T-helper 2 cell treated with Interferon-gamma antibody and Interleukin-4, amounts not matched to agents 5 μg/mL and 100 μg/mL, for 36 hours (primary cell): ENCODE measurements at regions not wholly inside any gene's neighbourhood (a gene's known extent, or its start where the extent isn't known, plus 50 kb on each side); places are given as distances from the start of the nearest gene placed in this dataset.
"Not testable (repeated sequence)": the region's sequence is repeated elsewhere in the genome, so short reads cannot be mapped to it uniquely, and the experiment has no call there.

Source experiments
- DNase-seq: peaks from one replicate; pipeline ENCODE4 v3.0.0; 2021; ENCODE audit warnings: low spot score
- H3K27ac Mint-ChIP-seq: one replicate; pipeline ENCODE4 v1.8.0; 2021; ENCODE audit warnings: mild to moderate bottlenecking, mixed read lengths
- H3K27me3 Mint-ChIP-seq: one replicate; pipeline ENCODE4 v1.8.0; 2021; ENCODE audit warnings: low read depth, mixed read lengths
- H3K36me3 Mint-ChIP-seq: one replicate; pipeline ENCODE4 v1.8.0; 2021; ENCODE audit warnings: low read depth, mixed read lengths
- H3K4me1 Mint-ChIP-seq: one replicate; pipeline ENCODE4 v1.8.0; 2021; ENCODE audit warnings: low read depth, mixed read lengths
- H3K4me3 Mint-ChIP-seq: one replicate; pipeline ENCODE4 v1.8.0; 2022; ENCODE audit warnings: mild to moderate bottlenecking, moderate library complexity, mixed read lengths
- H3K9me3 Mint-ChIP-seq: one replicate; pipeline ENCODE4 v1.8.0; 2021; ENCODE audit warnings: mixed read lengths

DNA sequence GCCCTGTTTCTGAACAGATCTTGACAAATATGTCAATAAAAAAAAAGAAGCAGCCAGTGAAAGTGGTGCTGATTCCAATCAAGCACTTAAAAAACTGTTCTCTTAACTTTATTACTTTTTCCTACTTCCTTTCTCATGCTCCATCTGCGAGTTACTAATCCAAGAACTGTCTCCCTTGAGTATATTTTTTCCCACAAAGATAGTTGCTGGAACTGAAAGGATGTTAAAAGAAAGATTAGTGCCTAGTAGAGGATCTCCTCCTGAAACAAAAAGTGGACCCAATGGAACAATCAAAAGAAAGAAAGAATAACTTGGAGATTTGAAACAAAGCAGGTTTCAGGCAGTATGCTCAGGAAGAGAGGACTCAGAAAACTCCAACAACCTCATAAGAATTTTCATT, 1034.8 kb downstream of the PCDH17 start:
- H3K27ac Mint-ChIP-seq = no peak overlapping the region
- no peaks in the 10 kb centered on the region for H3K27me3 Mint-ChIP-seq
- H3K4me1 Mint-ChIP-seq = no peaks in the 10 kb centered on the region
- H3K9me3 Mint-ChIP-seq = peaks cover 20% of the 10 kb centered on the region
- no peak for DNase-seq
- no peaks in the 10 kb centered on the region for H3K36me3 Mint-ChIP-seq
- no peak overlapping the region for H3K4me3 Mint-ChIP-seq

- Mint-ChIP-seq H3K27me3 (no peaks in the 10 kb centered on the region), H3K4me3 (no peak overlapping the region), H3K4me1 (no peaks in the 10 kb centered on the region), H3K27ac (no peak overlapping the region), H3K36me3 (no peaks in the 10 kb centered on the region), H3K9me3 (peaks cover 18% of the 10 kb centered on the region)
- DNase-seq = no peak
Measured at GRCh38 chr13:58667096-58667495, 1035.6 kb downstream of the PCDH17 start.

DNA sequence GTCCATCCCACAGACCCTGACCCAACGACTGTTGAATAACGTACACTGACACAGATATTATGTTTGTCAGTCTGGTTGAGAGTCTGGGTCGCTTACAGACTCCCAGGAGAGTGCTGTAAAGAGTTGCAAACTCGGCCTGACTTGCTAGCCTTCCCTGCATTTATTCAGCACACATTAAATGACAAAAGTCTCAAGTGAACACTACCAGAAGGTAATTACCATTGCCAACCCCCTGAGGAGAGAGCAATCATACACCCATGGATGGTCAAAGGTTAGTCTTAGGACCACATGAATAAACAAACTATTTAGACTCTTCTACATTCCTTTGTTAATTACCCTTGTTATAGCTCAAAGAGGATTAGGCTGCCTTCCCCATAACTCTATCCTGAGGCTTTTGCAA, 1048.6 kb downstream of the PCDH17 start:
- DNase-seq = no peak
- Mint-ChIP-seq H3K27ac (no peak overlapping the region), H3K4me1 (no peaks in the 10 kb centered on the region), H3K4me3 (no peak overlapping the region), H3K9me3 (peaks cover 29% of the 10 kb centered on the region), H3K27me3 (no peaks in the 10 kb centered on the region), H3K36me3 (no peaks in the 10 kb centered on the region)

DNA sequence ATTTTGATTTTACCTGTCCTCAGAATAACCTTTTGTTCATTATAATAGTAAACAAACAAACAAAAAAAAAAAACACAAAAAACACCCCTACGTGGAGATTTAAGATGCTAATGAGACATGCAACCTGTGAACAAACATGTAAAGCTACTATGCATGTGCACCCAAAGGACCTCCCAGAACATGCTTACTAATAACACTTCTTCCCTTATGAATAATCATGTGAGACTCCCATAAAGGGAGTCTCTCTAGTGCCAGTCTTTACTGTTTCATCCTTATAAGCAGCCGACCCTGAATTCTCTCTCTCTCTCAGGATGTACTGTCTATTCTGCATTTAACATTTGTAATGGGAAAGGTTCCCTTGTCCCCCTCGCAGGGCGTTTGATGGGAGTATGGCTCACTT, 1051.1 kb downstream of the PCDH17 start:
- H3K4me3 Mint-ChIP-seq = no peak overlapping the region
- H3K27me3 Mint-ChIP-seq = no peaks in the 10 kb centered on the region
- no peak overlapping the region for H3K27ac Mint-ChIP-seq
- peaks cover 37% of the 10 kb centered on the region for H3K9me3 Mint-ChIP-seq
- H3K4me1 Mint-ChIP-seq = no peaks in the 10 kb centered on the region
- no peaks in the 10 kb centered on the region for H3K36me3 Mint-ChIP-seq
- no peak for DNase-seq

GRCh38 chr13:58687148-58687547, 1055.6 kb downstream of the PCDH17 start:
- H3K36me3 Mint-ChIP-seq = no peaks in the 10 kb centered on the region
- no peaks in the 10 kb centered on the region for H3K4me1 Mint-ChIP-seq
- H3K27ac Mint-ChIP-seq = no peak overlapping the region
- H3K9me3 Mint-ChIP-seq = peaks cover 44% of the 10 kb centered on the region
- no peak for DNase-seq
- H3K27me3 Mint-ChIP-seq = no peaks in the 10 kb centered on the region
- no peak overlapping the region for H3K4me3 Mint-ChIP-seq

- Mint-ChIP-seq H3K27ac (no peak overlapping the region), H3K36me3 (no peaks in the 10 kb centered on the region), H3K27me3 (no peaks in the 10 kb centered on the region), H3K4me3 (no peak overlapping the region), H3K9me3 (peaks cover 31% of the 10 kb centered on the region), H3K4me1 (no peaks in the 10 kb centered on the region)
- DNase-seq = no peak
Measured at GRCh38 chr13:58698531-58698930, 1067.0 kb downstream of the PCDH17 start.

DNA sequence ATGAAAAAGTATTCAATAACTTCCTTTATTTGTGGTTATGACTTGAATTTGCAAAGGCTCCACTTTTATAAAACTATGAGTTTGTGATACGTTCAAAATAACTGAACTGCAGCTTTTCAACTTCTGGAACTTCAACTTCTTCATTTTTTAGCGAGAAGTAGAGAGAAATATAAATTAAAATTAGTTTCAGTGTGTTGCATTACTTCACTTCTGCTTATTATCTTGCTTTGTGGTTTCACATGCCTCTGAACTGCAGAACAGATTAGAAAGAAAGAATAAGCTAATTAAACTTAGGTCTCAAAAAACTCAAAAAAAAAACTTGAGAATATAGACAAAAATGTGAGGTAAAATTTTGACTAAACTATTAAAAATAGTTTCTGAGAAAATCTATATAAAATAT, 1073.4 kb downstream of the PCDH17 start:
- Mint-ChIP-seq H3K9me3 (peaks cover 29% of the 10 kb centered on the region), H3K36me3 (no peaks in the 10 kb centered on the region), H3K27me3 (no peaks in the 10 kb centered on the region), H3K4me3 (no peak overlapping the region), H3K4me1 (no peaks in the 10 kb centered on the region), H3K27ac (no peak overlapping the region)
- DNase-seq = no peak

GRCh38 chr13:58706421-58706820, 1074.9 kb downstream of the PCDH17 start:
- no peaks in the 10 kb centered on the region for H3K36me3 Mint-ChIP-seq
- H3K9me3 Mint-ChIP-seq = peaks cover 36% of the 10 kb centered on the region
- H3K27ac Mint-ChIP-seq = no peak overlapping the region

GRCh38 chr13:58712191-58712590, 1080.6 kb downstream of the PCDH17 start:
- no peak overlapping the region for H3K27ac Mint-ChIP-seq
- peaks cover 49% of the 10 kb centered on the region for H3K9me3 Mint-ChIP-seq
- DNase-seq = no peak
- H3K4me1 Mint-ChIP-seq = no peaks in the 10 kb centered on the region
- H3K36me3 Mint-ChIP-seq = no peaks in the 10 kb centered on the region
- no peaks in the 10 kb centered on the region for H3K27me3 Mint-ChIP-seq
- H3K4me3 Mint-ChIP-seq = no peak overlapping the region

More at GRCh38 chr13:58706421-58706820, 1074.9 kb downstream of the PCDH17 start:
- Mint-ChIP-seq H3K4me1 (no peaks in the 10 kb centered on the region), H3K27me3 (no peaks in the 10 kb centered on the region), H3K4me3 (no peak overlapping the region)
- no peak for DNase-seq

DNA sequence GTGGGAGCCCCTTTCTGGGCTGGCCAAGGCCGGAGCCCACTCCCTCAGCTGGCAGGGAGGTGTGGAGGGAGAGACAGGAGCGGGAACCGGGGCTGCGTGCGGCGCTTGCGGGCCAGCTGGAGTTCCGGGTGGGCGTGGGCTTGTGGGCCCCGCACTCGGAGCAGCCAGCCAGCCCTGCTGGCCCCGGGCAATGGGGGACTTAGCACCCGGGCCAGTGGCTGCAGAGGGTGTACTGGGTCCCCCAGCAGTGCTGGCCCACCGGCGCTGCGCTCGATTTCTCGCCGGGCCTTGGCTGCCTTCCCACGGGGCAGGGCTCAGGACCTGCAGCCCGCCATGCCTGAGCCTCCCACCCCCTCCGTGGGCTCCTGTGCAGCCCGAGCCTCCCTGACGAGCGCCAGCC, 1082.5 kb downstream of the PCDH17 start:
- not testable (repeated sequence) for H3K36me3 Mint-ChIP-seq, H3K27ac Mint-ChIP-seq

DNA sequence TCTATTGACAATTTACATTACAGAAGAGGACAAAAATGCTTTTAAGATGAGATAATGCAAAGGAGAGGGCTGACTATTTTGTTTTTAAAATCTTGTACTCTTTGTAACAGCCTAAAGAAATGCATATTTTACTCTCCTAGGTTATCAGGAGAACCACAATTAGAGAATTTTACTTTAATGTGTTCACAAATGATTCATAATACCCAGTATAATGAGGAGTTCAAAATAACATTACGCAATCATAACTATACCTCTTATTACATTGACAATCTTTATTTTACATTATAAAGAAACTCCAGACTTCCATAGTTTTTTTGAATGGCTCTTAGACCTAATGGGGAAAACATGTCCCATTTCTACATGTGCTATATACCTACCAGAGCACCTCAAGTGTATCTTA, 1089.7 kb downstream of the PCDH17 start:
- DNase-seq = no peak
- H3K4me1 Mint-ChIP-seq = no peaks in the 10 kb centered on the region
- no peaks in the 10 kb centered on the region for H3K27me3 Mint-ChIP-seq
- no peaks in the 10 kb centered on the region for H3K36me3 Mint-ChIP-seq
- no peak overlapping the region for H3K27ac Mint-ChIP-seq
- H3K4me3 Mint-ChIP-seq = no peak overlapping the region
- H3K9me3 Mint-ChIP-seq = no peaks in the 10 kb centered on the region

More for the DNA sequence above, 1082.5 kb downstream of the PCDH17 start:
- not testable (repeated sequence) for H3K27me3 Mint-ChIP-seq, DNase-seq, H3K4me3 Mint-ChIP-seq, H3K4me1 Mint-ChIP-seq
- H3K9me3 Mint-ChIP-seq = peaks cover 39% of the 10 kb centered on the region

DNA sequence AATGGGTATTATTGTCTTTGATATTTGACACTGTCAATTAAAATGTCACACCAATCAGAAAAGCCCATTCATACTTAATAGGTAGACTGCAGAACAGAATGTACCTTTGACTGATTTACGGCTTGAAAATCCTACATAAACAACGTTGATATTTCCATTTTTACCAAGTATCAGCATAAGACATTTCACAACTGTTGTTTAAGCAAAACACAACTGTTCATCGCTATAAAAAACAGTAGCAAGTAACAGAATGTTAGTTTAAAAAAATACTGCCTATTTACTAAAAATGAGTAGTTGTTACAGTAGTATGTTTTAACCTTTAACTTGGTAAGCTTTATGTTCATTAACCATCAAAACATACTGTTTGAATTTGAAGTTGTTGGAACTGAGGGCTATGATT, 1096.6 kb downstream of the PCDH17 start:
- DNase-seq = no peak
- H3K4me1 Mint-ChIP-seq = no peaks in the 10 kb centered on the region
- H3K27ac Mint-ChIP-seq = no peak overlapping the region
- H3K27me3 Mint-ChIP-seq = no peaks in the 10 kb centered on the region
- H3K9me3 Mint-ChIP-seq = peaks cover 13% of the 10 kb centered on the region
- H3K4me3 Mint-ChIP-seq = no peak overlapping the region
- no peaks in the 10 kb centered on the region for H3K36me3 Mint-ChIP-seq

- Mint-ChIP-seq H3K9me3 (peaks cover 13% of the 10 kb centered on the region), H3K27ac (no peak overlapping the region), H3K36me3 (no peaks in the 10 kb centered on the region), H3K4me3 (no peak overlapping the region), H3K27me3 (no peaks in the 10 kb centered on the region), H3K4me1 (no peaks in the 10 kb centered on the region)
- DNase-seq = no peak
Measured at GRCh38 chr13:58729361-58729760, 1097.8 kb downstream of the PCDH17 start.

DNA sequence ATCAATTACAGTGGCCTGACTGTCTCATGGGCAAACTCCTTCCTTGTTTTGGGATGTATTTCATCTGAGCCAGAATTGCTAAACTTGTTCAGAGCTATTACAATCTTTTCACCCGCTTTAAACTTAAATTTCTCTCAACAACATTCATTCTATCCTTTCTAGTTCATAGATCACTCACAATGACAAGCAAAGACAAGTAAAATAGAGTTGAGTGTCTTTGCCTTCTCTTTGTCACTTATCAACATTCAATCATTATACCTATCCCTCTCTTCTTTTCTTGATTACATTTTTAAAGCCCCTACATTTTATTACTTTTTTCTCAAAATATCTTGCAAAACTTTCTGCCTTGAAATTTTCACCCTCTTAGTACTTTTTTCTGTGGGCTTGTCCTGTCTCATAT, 1113.1 kb downstream of the PCDH17 start:
- DNase-seq = no peak
- no peaks in the 10 kb centered on the region for H3K4me1 Mint-ChIP-seq
- no peaks in the 10 kb centered on the region for H3K36me3 Mint-ChIP-seq
- no peaks in the 10 kb centered on the region for H3K27me3 Mint-ChIP-seq
- H3K9me3 Mint-ChIP-seq = peaks cover 16% of the 10 kb centered on the region
- H3K27ac Mint-ChIP-seq = no peak overlapping the region
- no peak overlapping the region for H3K4me3 Mint-ChIP-seq

DNA sequence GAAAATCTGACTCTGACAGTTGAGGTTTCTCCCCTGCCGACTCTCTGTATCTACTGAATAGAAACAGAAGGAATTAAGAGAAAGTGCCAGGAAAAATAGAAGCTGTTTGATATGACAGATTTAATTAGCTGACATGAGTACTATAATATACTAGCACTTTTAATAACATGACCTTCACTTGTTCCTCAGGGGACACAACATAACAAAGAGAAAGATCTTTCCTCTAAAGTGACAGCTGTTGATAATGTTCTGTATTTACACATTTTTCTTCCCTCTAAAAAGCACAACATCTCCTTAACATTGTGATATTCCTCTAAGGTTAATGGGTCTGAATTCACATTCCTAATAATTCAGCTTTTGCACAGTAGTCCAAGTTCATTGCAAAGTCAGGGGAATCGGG, 1136.0 kb downstream of the PCDH17 start:
- no peaks in the 10 kb centered on the region for H3K27me3 Mint-ChIP-seq
- peaks cover 8% of the 10 kb centered on the region for H3K9me3 Mint-ChIP-seq
- no peaks in the 10 kb centered on the region for H3K36me3 Mint-ChIP-seq
- H3K4me3 Mint-ChIP-seq = no peak overlapping the region
- H3K4me1 Mint-ChIP-seq = no peaks in the 10 kb centered on the region
- no peak for DNase-seq
- H3K27ac Mint-ChIP-seq = no peak overlapping the region
